A673 (cell line): ENCODE measurements at regions not wholly inside any gene's neighbourhood (a gene's known extent, or its start where the extent isn't known, plus 50 kb on each side); places are given as distances from the start of the nearest gene placed in this dataset.

Experiments used
- BruUV-seq: library from RNA; stranded (reverse); fragments of 400-500 nt; replicated peaks from 2 replicates; lab custom pipeline; 2021; lab: Mats Ljungman, UMichigan
- CTCF ChIA-PET: fragments of 300-600 bp; sonication (Branson Sonifier 250); formaldehyde crosslinking; loops from one replicate; lab custom pipeline; 2022; ENCODE audit warnings: antibody characterized with exemption; lab: Charles Lee
- POLR2A ChIA-PET: fragments of 300-600 bp; sonication (Branson Sonifier 250); formaldehyde crosslinking; loops from one replicate; lab custom pipeline; 2022; ENCODE audit warnings: antibody characterized with exemption; ENCODE audit not compliant: low non-redundant PET; lab: Charles Lee
- DNase-seq: peaks from one replicate; pipeline ENCODE4 v3.0.0-alpha.2; 2015; ENCODE audit warnings: low spot score
- H3K27ac ChIP-seq: fragments of 200-600 bp; sonication (generic); 2 replicates; pipeline ENCODE4 v1.5.1; 2016; ENCODE audit warnings: mixed run types, low read depth, mild to moderate bottlenecking, mixed read lengths, antibody characterized with exemption, low read length; ENCODE audit not compliant: poor library complexity, severe bottlenecking
- H3K27me3 ChIP-seq: fragments of 200-600 bp; sonication (generic); replicated peaks from 2 replicates; pipeline ENCODE4 v1.6.1; 2017; ENCODE audit warnings: mixed run types, low read depth, mild to moderate bottlenecking, mixed read lengths, antibody characterized with exemption, low read length; ENCODE audit not compliant: insufficient read depth, poor library complexity
- H3K36me3 ChIP-seq: fragments of 200-600 bp; sonication (generic); 2 replicates; pipeline ENCODE4 v1.6.1; 2016; ENCODE audit warnings: mixed run types, mild to moderate bottlenecking, mixed read lengths, antibody characterized with exemption, low read length; ENCODE audit not compliant: insufficient read depth, poor library complexity, severe bottlenecking
- H3K4me1 ChIP-seq: fragments of 200-600 bp; sonication (generic); 2 replicates; pipeline ENCODE4 v1.6.1; 2017; ENCODE audit warnings: mixed run types, mild to moderate bottlenecking, mixed read lengths, antibody characterized with exemption, low read length; ENCODE audit not compliant: insufficient read depth, poor library complexity, severe bottlenecking
- H3K4me3 ChIP-seq: fragments of 200-600 bp; sonication (generic); 2 replicates; pipeline ENCODE4 v1.5.1; 2016; ENCODE audit warnings: low read depth, mixed run types, mild to moderate bottlenecking, mixed read lengths, low read length; ENCODE audit not compliant: poor library complexity, severe bottlenecking
- H3K9me3 ChIP-seq: fragments of 200-600 bp; sonication (generic); 2 replicates; pipeline ENCODE4 v1.6.1; 2016; ENCODE audit warnings: mixed run types, low read depth, mild to moderate bottlenecking, mixed read lengths, antibody characterized with exemption, low read length; ENCODE audit not compliant: poor library complexity, severe bottlenecking
- CTCF ChIP-seq: fragments of 300-800, 200-600 bp; sonication (generic); conservative IDR thresholded peaks from 2 replicates; pipeline ENCODE4 v1.5.1; 2017; ENCODE audit warnings: low read depth, mild to moderate bottlenecking, antibody characterized with exemption, low read length, moderate library complexity, mixed read lengths
- EZH2 ChIP-seq: fragments of 200-600 bp; sonication (generic); IDR thresholded peaks from 2 replicates; pipeline ENCODE4 v1.6.1; 2017; ENCODE audit warnings: borderline replicate concordance, low read depth, mild to moderate bottlenecking, mixed read lengths, antibody characterized with exemption, low read length; ENCODE audit not compliant: poor library complexity, severe bottlenecking
- intact Hi-C: fragments of 100-400 bp; cut with micrococcal nuclease; formaldehyde crosslinking; loops from one replicate; pipeline ENCODE4 v1.10.0; 2022; ENCODE audit not compliant: unreplicated experiment

DNA sequence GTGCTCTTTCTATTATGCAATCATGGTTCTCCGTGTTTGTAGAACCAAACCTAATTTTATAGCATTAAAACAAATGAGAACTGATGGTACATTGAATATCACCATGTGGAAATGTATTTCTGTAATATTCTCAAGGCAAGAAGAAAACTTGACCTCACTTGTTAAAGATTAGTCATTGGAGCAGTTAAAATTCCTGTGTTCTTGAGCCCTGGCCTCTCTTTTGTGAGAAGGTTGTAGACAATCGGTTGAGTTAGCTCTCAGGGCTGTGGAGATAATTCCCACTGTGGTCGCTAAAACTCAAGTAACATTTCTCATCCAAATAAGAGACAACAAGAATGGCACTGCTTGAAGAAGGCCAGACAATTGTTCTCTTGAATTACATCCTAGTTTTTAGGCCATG is 216.0 kb upstream of the KLF4 start:
- H3K9me3 ChIP-seq: no peaks in the 10 kb centered on the region
- ChIA-PET CTCF (no interaction called here), POLR2A (no interaction called here)
- intact Hi-C loops: no loop called here
- no peaks in the 10 kb centered on the region for H3K36me3 ChIP-seq
- no peaks in the 10 kb centered on the region for H3K27me3 ChIP-seq
- H3K27ac ChIP-seq: no peak overlapping the region
- no peaks in the 10 kb centered on the region for H3K4me1 ChIP-seq
- DNase-seq: no peak
- H3K4me3 ChIP-seq: no peak overlapping the region
- TF ChIP-seq EZH2 (no peak), CTCF (no peak)
- no TSS peak for BruUV-seq

GRCh38 chr9:107704774-107705173 is 215.2 kb upstream of the KLF4 start:
- TF ChIP-seq EZH2 (no peak), CTCF (no peak)
- Histone ChIP-seq H3K4me1 (no peaks in the 10 kb centered on the region), H3K27ac (no peak overlapping the region), H3K27me3 (no peaks in the 10 kb centered on the region), H3K4me3 (no peak overlapping the region), H3K36me3 (no peaks in the 10 kb centered on the region), H3K9me3 (no peaks in the 10 kb centered on the region)
- BruUV-seq: no TSS peak
- intact Hi-C loops: no loop called here
- CTCF ChIA-PET: no interaction called here
- DNase-seq: no peak
- POLR2A ChIA-PET: no interaction called here

DNA sequence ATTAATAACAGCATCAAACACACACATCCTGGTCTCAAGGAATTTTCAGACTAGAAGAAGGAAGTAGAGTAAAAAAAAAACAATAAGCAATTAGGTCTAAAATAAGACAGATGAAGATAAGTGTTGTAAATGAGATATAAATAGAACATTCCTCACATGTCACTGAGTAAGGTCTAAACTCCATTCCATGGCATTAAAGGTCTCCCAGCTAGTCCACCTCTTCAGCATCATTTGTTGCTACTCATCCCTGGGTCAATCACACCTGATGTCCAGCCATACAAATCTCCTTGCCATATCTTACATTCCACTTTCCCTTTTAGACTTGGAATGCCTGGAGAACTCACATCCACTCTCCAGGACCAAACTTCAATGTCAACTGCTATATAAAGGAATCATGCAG is 214.1 kb upstream of the KLF4 start:
- no peaks in the 10 kb centered on the region for H3K36me3 ChIP-seq
- H3K27me3 ChIP-seq: no peaks in the 10 kb centered on the region
- no peak for DNase-seq
- intact Hi-C loops: no loop called here
- BruUV-seq: no TSS peak
- CTCF ChIA-PET: no interaction called here
- TF ChIP-seq EZH2: no peak
- TF ChIP-seq CTCF: no peak
- POLR2A ChIA-PET: no interaction called here
- H3K4me1 ChIP-seq: no peaks in the 10 kb centered on the region
- H3K9me3 ChIP-seq: no peaks in the 10 kb centered on the region
- no peak overlapping the region for H3K4me3 ChIP-seq
- H3K27ac ChIP-seq: no peak overlapping the region
